ENCODE measurements at regions not wholly inside any gene's neighbourhood (a gene's known extent, or its start where the extent isn't known, plus 50 kb on each side); places are given as distances from the start of the nearest gene placed in this dataset.

GRCh38 chr2:57139179-57139578 is 907.4 kb upstream of the VRK2 start:
- H3K4me3 ChIP-seq (ENCODE audit: low read length) = no peak overlapping the region
- no peaks in the 10 kb centered on the region for H3K36me3 ChIP-seq (ENCODE audit: insufficient read depth, low read length)
- no peaks in the 10 kb centered on the region for H3K9me3 ChIP-seq (ENCODE audit: low read length)
- H2AFZ ChIP-seq (ENCODE audit: low read depth, low read length) = no peak overlapping the region
- H3K4me1 ChIP-seq (ENCODE audit: insufficient read depth, low read length) = no peaks in the 10 kb centered on the region
- no peaks in the 10 kb centered on the region for H3K27me3 ChIP-seq (ENCODE audit: insufficient read depth, low read length)

- H3K36me3 ChIP-seq (ENCODE audit: insufficient read depth, low read length) = no peaks in the 10 kb centered on the region
- H3K4me3 ChIP-seq (ENCODE audit: low read length) = no peak overlapping the region
- H2AFZ ChIP-seq (ENCODE audit: low read depth, low read length) = no peak overlapping the region
- no peaks in the 10 kb centered on the region for H3K4me1 ChIP-seq (ENCODE audit: insufficient read depth, low read length)
- no peaks in the 10 kb centered on the region for H3K27me3 ChIP-seq (ENCODE audit: insufficient read depth, low read length)
- no peaks in the 10 kb centered on the region for H3K9me3 ChIP-seq (ENCODE audit: low read length)
Measured at GRCh38 chr2:57141269-57141668, 905.3 kb upstream of the VRK2 start.

GRCh38 chr2:57146951-57147350 is 899.7 kb upstream of the VRK2 start:
- Histone ChIP-seq H3K36me3 (ENCODE audit: insufficient read depth, low read length) (no peaks in the 10 kb centered on the region), H3K9me3 (ENCODE audit: low read length) (no peaks in the 10 kb centered on the region), H3K4me1 (ENCODE audit: insufficient read depth, low read length) (no peaks in the 10 kb centered on the region), H3K27me3 (ENCODE audit: insufficient read depth, low read length) (no peaks in the 10 kb centered on the region), H2AFZ (ENCODE audit: low read depth, low read length) (no peak overlapping the region), H3K4me3 (ENCODE audit: low read length) (no peak overlapping the region)

- H3K27me3 ChIP-seq (ENCODE audit: insufficient read depth, low read length) = no peaks in the 10 kb centered on the region
- H3K9me3 ChIP-seq (ENCODE audit: low read length) = no peaks in the 10 kb centered on the region
- H2AFZ ChIP-seq (ENCODE audit: low read depth, low read length) = no peak overlapping the region
- H3K4me1 ChIP-seq (ENCODE audit: insufficient read depth, low read length) = no peaks in the 10 kb centered on the region
- no peak overlapping the region for H3K4me3 ChIP-seq (ENCODE audit: low read length)
- H3K36me3 ChIP-seq (ENCODE audit: insufficient read depth, low read length) = no peaks in the 10 kb centered on the region
Measured at GRCh38 chr2:57156231-57156924, 890.2 kb upstream of the VRK2 start.

- H3K4me1 ChIP-seq (ENCODE audit: insufficient read depth, low read length) = no peaks in the 10 kb centered on the region
- H3K36me3 ChIP-seq (ENCODE audit: insufficient read depth, low read length) = no peaks in the 10 kb centered on the region
- no peaks in the 10 kb centered on the region for H3K9me3 ChIP-seq (ENCODE audit: low read length)
- H3K27me3 ChIP-seq (ENCODE audit: insufficient read depth, low read length) = no peaks in the 10 kb centered on the region
- H3K4me3 ChIP-seq (ENCODE audit: low read length) = no peak overlapping the region
- no peak overlapping the region for H2AFZ ChIP-seq (ENCODE audit: low read depth, low read length)
Measured at GRCh38 chr2:57160976-57161375, 885.6 kb upstream of the VRK2 start.

GRCh38 chr2:57177176-57177575 is 869.4 kb upstream of the VRK2 start:
- H3K4me1 ChIP-seq (ENCODE audit: insufficient read depth, low read length) = no peaks in the 10 kb centered on the region
- no peaks in the 10 kb centered on the region for H3K27me3 ChIP-seq (ENCODE audit: insufficient read depth, low read length)
- H3K36me3 ChIP-seq (ENCODE audit: insufficient read depth, low read length) = no peaks in the 10 kb centered on the region
- no peak overlapping the region for H2AFZ ChIP-seq (ENCODE audit: low read depth, low read length)
- H3K9me3 ChIP-seq (ENCODE audit: low read length) = no peaks in the 10 kb centered on the region
- H3K4me3 ChIP-seq (ENCODE audit: low read length) = no peak overlapping the region

- H3K9me3 ChIP-seq (ENCODE audit: low read length) = no peaks in the 10 kb centered on the region
- H3K27me3 ChIP-seq (ENCODE audit: insufficient read depth, low read length) = no peaks in the 10 kb centered on the region
Measured at GRCh38 chr2:57180042-57180567, 866.5 kb upstream of the VRK2 start.

GRCh38 chr2:57180678-57181077 is 865.9 kb upstream of the VRK2 start:
- H2AFZ ChIP-seq (ENCODE audit: low read depth, low read length) = no peak overlapping the region
- no peaks in the 10 kb centered on the region for H3K27me3 ChIP-seq (ENCODE audit: insufficient read depth, low read length)
- no peak overlapping the region for H3K4me3 ChIP-seq (ENCODE audit: low read length)
- no peaks in the 10 kb centered on the region for H3K36me3 ChIP-seq (ENCODE audit: insufficient read depth, low read length)
- no peaks in the 10 kb centered on the region for H3K9me3 ChIP-seq (ENCODE audit: low read length)
- H3K4me1 ChIP-seq (ENCODE audit: insufficient read depth, low read length) = no peaks in the 10 kb centered on the region

More at GRCh38 chr2:57180042-57180567, 866.5 kb upstream of the VRK2 start:
- H3K4me3 ChIP-seq (ENCODE audit: low read length) = no peak overlapping the region
- H3K36me3 ChIP-seq (ENCODE audit: insufficient read depth, low read length) = no peaks in the 10 kb centered on the region
- H3K4me1 ChIP-seq (ENCODE audit: insufficient read depth, low read length) = no peaks in the 10 kb centered on the region
- no peak overlapping the region for H2AFZ ChIP-seq (ENCODE audit: low read depth, low read length)

- H3K4me1 ChIP-seq (ENCODE audit: insufficient read depth, low read length) = no peaks in the 10 kb centered on the region
- no peak overlapping the region for H3K4me3 ChIP-seq (ENCODE audit: low read length)
- H2AFZ ChIP-seq (ENCODE audit: low read depth, low read length) = no peak overlapping the region
- no peaks in the 10 kb centered on the region for H3K27me3 ChIP-seq (ENCODE audit: insufficient read depth, low read length)
- H3K9me3 ChIP-seq (ENCODE audit: low read length) = no peaks in the 10 kb centered on the region
- no peaks in the 10 kb centered on the region for H3K36me3 ChIP-seq (ENCODE audit: insufficient read depth, low read length)
Measured at GRCh38 chr2:57181315-57182038, 865.1 kb upstream of the VRK2 start.

GRCh38 chr2:57182916-57183315 is 863.7 kb upstream of the VRK2 start:
- H3K9me3 ChIP-seq (ENCODE audit: low read length) = no peaks in the 10 kb centered on the region
- no peaks in the 10 kb centered on the region for H3K27me3 ChIP-seq (ENCODE audit: insufficient read depth, low read length)
- no peaks in the 10 kb centered on the region for H3K36me3 ChIP-seq (ENCODE audit: insufficient read depth, low read length)
- H3K4me3 ChIP-seq (ENCODE audit: low read length) = no peak overlapping the region
- no peaks in the 10 kb centered on the region for H3K4me1 ChIP-seq (ENCODE audit: insufficient read depth, low read length)
- H2AFZ ChIP-seq (ENCODE audit: low read depth, low read length) = no peak overlapping the region

GRCh38 chr2:57185568-57185967 is 861.0 kb upstream of the VRK2 start:
- no peaks in the 10 kb centered on the region for H3K4me1 ChIP-seq (ENCODE audit: insufficient read depth, low read length)
- H3K36me3 ChIP-seq (ENCODE audit: insufficient read depth, low read length) = no peaks in the 10 kb centered on the region
- H2AFZ ChIP-seq (ENCODE audit: low read depth, low read length) = no peak overlapping the region
- no peak overlapping the region for H3K4me3 ChIP-seq (ENCODE audit: low read length)
- no peaks in the 10 kb centered on the region for H3K27me3 ChIP-seq (ENCODE audit: insufficient read depth, low read length)
- no peaks in the 10 kb centered on the region for H3K9me3 ChIP-seq (ENCODE audit: low read length)

GRCh38 chr2:57190007-57190406 is 856.6 kb upstream of the VRK2 start:
- no peaks in the 10 kb centered on the region for H3K27me3 ChIP-seq (ENCODE audit: insufficient read depth, low read length)
- no peaks in the 10 kb centered on the region for H3K4me1 ChIP-seq (ENCODE audit: insufficient read depth, low read length)
- H2AFZ ChIP-seq (ENCODE audit: low read depth, low read length) = no peak overlapping the region
- H3K9me3 ChIP-seq (ENCODE audit: low read length) = no peaks in the 10 kb centered on the region
- no peaks in the 10 kb centered on the region for H3K36me3 ChIP-seq (ENCODE audit: insufficient read depth, low read length)
- no peak overlapping the region for H3K4me3 ChIP-seq (ENCODE audit: low read length)

GRCh38 chr2:57199663-57200062 is 846.9 kb upstream of the VRK2 start:
- no peaks in the 10 kb centered on the region for H3K4me1 ChIP-seq (ENCODE audit: insufficient read depth, low read length)
- H3K9me3 ChIP-seq (ENCODE audit: low read length) = no peaks in the 10 kb centered on the region

More at GRCh38 chr2:57199663-57200062, 846.9 kb upstream of the VRK2 start:
- Histone ChIP-seq H3K36me3 (ENCODE audit: insufficient read depth, low read length) (no peaks in the 10 kb centered on the region), H3K27me3 (ENCODE audit: insufficient read depth, low read length) (no peaks in the 10 kb centered on the region), H3K4me3 (ENCODE audit: low read length) (no peak overlapping the region), H2AFZ (ENCODE audit: low read depth, low read length) (no peak overlapping the region)
